GM12874 (cell line): ENCODE measurements at regions not wholly inside any gene's neighbourhood (a gene's known extent, or its start where the extent isn't known, plus 50 kb on each side); places are given as distances from the start of the nearest gene placed in this dataset.

ENCODE experiments used
- TF ChIP-seq, protein P1 (sequence below): IDR thresholded peaks from 2 replicates; pipeline ENCODE4 v1.5.1; 2011; ENCODE audit warnings: low read depth, mild to moderate bottlenecking, control low read depth, low read length, moderate library complexity; ENCODE audit not compliant: insufficient read depth

DNA sequence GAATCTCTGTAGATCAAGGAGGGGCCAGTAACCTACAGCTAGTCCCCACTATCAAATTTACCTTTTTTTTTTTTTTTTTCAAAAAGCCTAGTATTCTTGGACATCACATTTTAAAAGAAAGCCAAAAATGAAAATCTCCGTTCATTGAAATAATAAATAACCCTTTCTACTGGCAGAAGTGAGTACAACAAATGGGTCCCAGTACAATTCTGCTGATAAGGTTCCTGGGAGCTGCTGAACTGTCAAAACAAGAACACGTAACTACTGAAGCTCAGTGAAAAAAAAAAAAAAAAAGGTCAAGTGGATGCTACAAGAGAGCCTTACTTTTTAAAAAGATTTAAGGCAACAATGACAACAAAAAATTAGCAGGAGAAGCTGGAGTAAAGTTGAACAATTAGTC is 464.9 kb downstream of the EPM2A start:
- TF ChIP-seq, protein P1, sequence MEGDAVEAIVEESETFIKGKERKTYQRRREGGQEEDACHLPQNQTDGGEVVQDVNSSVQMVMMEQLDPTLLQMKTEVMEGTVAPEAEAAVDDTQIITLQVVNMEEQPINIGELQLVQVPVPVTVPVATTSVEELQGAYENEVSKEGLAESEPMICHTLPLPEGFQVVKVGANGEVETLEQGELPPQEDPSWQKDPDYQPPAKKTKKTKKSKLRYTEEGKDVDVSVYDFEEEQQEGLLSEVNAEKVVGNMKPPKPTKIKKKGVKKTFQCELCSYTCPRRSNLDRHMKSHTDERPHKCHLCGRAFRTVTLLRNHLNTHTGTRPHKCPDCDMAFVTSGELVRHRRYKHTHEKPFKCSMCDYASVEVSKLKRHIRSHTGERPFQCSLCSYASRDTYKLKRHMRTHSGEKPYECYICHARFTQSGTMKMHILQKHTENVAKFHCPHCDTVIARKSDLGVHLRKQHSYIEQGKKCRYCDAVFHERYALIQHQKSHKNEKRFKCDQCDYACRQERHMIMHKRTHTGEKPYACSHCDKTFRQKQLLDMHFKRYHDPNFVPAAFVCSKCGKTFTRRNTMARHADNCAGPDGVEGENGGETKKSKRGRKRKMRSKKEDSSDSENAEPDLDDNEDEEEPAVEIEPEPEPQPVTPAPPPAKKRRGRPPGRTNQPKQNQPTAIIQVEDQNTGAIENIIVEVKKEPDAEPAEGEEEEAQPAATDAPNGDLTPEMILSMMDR = no peak

DNA sequence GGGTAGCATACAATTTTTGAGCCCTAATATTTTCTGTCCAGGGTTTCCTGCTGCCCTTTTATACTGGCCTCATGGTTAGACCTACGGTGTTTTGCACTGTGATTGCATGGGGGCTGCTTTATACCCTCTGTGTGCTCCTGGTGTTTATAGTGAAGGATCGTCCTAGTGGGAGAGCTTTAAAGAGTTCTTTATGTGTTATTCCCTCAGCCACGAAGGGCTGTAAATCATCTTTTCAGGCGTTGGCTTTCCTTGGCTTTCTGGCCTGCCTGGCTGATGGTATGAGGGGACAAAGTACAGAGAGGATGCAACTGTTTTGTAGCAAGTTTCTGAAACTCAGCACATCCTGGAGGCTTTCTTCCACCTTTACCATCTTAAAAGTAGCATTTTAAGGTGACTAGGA is 464.3 kb downstream of the EPM2A start:
- TF ChIP-seq, protein P1 = no peak

DNA sequence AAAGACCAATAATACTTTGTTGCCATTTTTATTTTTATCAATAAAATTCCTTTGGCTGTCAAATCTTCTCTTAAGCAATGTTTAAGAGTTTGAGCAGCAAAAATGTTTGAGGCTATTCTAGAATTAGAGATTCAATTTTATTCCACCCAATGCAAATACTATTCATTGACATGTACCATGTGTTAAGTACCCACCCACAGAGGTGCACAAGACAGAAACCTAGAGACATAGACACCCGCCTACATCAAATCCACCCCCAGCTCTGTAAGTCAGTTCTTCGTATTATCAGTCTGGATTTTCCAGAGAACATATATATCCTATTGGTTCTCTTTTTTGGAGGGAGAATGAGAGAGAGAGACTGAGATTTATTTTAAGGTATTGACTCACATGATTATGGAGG is 463.7 kb downstream of the EPM2A start:
- TF ChIP-seq, protein P1 = no peak

DNA sequence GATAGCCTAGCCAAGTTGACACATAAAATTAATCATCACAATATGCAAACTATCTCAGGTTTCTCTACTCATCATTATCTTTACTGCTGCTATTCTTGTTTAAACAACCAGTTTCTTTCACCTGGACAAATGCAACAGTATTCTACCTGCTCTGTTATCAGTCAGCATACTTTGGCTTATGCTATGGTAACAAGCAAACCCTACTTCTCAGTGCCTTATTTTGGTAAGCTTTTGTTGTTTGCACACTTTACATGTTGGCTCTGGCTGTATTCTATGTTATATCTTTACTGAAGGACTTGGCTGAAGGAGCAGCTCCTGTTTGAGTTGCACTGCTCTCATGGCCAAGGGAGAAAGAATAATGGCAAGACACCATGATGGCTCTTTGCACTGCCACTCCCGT is 463.1 kb downstream of the EPM2A start:
- TF ChIP-seq, protein P1 = no peak

DNA sequence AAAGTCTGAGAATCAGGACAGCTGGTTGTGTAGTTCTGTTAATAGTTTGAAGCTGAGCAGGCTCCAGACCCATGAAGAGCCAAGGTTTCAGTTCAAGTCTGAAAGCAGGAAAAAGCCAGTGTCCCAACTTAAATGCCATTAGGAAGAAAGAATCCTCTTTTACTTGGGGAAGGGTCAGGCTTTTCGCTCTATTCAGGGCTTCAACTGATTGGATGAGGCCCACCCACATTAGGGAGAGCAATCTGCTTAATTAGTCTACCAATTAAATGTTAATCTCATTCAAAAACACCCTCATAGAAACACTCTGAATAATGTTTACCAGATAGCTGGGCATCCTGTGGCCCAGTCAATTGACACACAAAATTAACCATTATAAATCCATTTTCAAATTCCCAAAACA is 462.2 kb downstream of the EPM2A start:
- TF ChIP-seq, protein P1 = no peak

DNA sequence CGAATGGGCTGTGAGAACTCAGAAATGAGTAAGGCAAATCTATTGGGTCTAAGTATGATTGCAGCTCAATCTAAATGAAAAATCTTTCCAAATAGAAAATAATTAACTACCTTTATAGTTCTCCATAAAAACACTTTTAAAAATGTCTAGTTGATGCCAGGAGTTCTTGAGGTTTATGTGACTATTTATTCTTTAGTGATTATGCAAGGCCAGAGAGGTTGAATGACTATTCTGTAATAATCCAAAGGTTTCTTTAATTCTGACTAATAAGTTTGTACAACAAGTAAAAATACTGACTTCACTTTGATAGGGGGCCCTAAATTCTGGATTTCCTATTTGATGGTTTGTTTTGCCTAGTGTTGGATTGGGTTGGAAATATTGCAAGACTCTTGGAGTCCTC is 461.2 kb downstream of the EPM2A start:
- TF ChIP-seq, protein P1 = no peak

DNA sequence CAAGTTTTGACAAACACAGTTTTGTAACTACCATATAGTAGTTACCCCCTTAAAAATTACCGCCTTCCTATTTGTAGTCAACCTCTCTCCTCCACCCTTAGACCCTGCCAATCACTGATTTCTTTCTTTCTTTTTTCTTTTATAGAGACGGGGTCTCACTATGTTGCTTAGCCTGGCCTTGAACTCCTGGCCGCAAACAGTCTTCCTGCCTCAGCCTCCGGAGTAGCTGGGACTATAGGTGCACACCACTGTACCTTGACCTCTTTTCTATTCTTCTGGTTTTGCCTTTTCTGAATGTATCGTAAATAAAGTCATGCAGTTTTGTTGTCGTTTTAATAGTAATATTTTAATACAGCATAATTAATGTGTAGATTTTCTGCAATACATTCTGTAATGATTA is 460.3 kb downstream of the EPM2A start:
- TF ChIP-seq, protein P1 = no peak

DNA sequence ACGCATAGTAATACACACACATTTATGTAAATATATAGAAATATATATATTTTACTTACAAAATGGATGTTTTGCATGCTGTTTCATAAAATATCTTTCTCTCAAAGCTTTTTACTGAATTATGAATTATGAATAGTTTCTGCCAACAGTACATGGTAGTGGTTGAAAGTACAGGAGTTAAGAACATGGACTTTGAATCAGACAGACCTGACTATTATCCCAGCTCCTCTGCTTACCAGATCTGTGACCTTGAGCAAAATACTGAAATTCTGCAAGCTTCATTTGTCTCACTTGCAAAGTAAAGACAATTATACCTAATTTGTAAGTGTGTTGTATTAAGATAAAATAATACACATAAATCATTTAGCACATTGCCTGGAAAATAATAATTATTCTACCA is 459.5 kb downstream of the EPM2A start:
- TF ChIP-seq, protein P1 = no peak
